22Rv1 (cell line): ENCODE measurements at regions not wholly inside any gene's neighbourhood (a gene's known extent, or its start where the extent isn't known, plus 50 kb on each side); places are given as distances from the start of the nearest gene placed in this dataset.

Source experiments
- ZFX ChIP-seq: fragments of 450-650 bp; IDR thresholded peaks from 2 replicates; pipeline ENCODE4 v1.6.1; 2017; ENCODE audit warnings: antibody characterized with exemption, borderline replicate concordance
- TF ChIP-seq, protein P1 (sequence below): fragments of 450-650 bp; IDR thresholded peaks from 2 replicates; pipeline ENCODE4 v1.5.1; 2017; ENCODE audit warnings: mild to moderate bottlenecking

DNA sequence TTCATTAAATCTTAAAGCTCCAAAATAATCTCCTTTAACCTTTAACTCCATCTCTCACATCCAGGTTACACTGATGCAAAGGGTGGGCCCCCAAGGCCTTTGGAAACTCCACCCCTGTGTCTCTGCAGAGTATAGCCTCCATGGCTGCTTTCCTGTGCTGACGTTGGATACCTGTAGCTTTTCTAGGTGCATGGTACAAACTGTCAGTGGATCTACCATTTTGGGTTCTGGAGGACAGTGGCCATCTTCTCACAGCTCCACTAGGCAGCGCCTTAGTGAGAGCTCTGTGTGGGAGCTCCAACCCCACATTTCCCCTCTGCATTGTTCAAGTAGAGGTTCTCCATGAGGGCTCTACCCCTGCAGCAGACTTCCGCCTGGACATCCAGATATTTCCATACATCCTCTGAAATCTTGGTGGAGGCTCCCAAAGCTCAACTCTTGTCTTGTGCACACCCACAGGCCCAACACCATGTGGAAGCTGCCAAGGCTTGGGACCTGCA, 162.2 kb downstream of the RASSF9 start:
- TF ChIP-seq, protein P1, sequence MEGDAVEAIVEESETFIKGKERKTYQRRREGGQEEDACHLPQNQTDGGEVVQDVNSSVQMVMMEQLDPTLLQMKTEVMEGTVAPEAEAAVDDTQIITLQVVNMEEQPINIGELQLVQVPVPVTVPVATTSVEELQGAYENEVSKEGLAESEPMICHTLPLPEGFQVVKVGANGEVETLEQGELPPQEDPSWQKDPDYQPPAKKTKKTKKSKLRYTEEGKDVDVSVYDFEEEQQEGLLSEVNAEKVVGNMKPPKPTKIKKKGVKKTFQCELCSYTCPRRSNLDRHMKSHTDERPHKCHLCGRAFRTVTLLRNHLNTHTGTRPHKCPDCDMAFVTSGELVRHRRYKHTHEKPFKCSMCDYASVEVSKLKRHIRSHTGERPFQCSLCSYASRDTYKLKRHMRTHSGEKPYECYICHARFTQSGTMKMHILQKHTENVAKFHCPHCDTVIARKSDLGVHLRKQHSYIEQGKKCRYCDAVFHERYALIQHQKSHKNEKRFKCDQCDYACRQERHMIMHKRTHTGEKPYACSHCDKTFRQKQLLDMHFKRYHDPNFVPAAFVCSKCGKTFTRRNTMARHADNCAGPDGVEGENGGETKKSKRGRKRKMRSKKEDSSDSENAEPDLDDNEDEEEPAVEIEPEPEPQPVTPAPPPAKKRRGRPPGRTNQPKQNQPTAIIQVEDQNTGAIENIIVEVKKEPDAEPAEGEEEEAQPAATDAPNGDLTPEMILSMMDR, result no peak
- no peak for TF ChIP-seq ZFX
